Stimulated activated memory B cell treated with anti-CD40 and anti-IgM and Interleukin-4, amounts not matched to agents 10 μg/mL and 1 μg/mL and 100 μg/mL, for 72 hours (primary cell): ENCODE measurements at regions not wholly inside any gene's neighbourhood (a gene's known extent, or its start where the extent isn't known, plus 50 kb on each side); places are given as distances from the start of the nearest gene placed in this dataset.

Experiments
- ATAC-seq: fragments of 150-1000 bp; cut with Tn5 transposase; 2 replicates; pipeline ENCODE4 v1.10.0; 2021
- H3K27ac Mint-ChIP-seq: one replicate; pipeline ENCODE4 v1.8.0; 2022; ENCODE audit warnings: mild to moderate bottlenecking, mixed read lengths
- H3K27me3 Mint-ChIP-seq: one replicate; pipeline ENCODE4 v1.8.0; 2022; ENCODE audit warnings: mixed read lengths
- H3K36me3 Mint-ChIP-seq: one replicate; pipeline ENCODE4 v1.8.0; 2022; ENCODE audit warnings: mixed read lengths
- H3K4me1 Mint-ChIP-seq: one replicate; pipeline ENCODE4 v1.8.0; 2022; ENCODE audit warnings: mixed read lengths
- H3K4me3 Mint-ChIP-seq: one replicate; pipeline ENCODE4 v1.8.0; 2022; ENCODE audit warnings: mild to moderate bottlenecking, moderate library complexity, mixed read lengths
- H3K9me3 Mint-ChIP-seq: one replicate; pipeline ENCODE4 v1.8.0; 2022; ENCODE audit warnings: mixed read lengths

DNA sequence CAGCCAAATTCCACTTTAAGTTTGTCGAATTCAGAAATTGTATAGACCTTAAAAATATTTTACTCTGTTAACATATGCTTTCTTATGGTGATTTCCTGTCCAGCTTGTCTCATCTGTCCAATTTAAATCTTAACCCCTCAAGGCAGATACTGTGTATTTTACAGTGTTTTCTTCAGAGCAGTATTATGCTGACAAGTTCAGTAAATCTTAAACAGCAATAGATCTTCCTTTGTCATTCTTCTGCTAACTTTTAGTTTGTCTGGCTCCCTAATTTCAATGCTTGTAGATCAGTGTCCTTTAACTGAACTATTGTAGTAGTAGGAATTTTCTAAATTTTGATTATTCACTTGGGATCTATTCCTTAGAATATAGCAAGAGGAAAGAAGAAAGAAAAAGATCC lies 52.8 kb upstream of the MEIS1 start:
- Mint-ChIP-seq H3K27me3 (no peaks in the 10 kb centered on the region), H3K36me3 (no peaks in the 10 kb centered on the region), H3K4me1 (no peaks in the 10 kb centered on the region), H3K9me3 (no peaks in the 10 kb centered on the region), H3K4me3 (no peak overlapping the region), H3K27ac (no peak overlapping the region)
- ATAC-seq, result no peak

DNA sequence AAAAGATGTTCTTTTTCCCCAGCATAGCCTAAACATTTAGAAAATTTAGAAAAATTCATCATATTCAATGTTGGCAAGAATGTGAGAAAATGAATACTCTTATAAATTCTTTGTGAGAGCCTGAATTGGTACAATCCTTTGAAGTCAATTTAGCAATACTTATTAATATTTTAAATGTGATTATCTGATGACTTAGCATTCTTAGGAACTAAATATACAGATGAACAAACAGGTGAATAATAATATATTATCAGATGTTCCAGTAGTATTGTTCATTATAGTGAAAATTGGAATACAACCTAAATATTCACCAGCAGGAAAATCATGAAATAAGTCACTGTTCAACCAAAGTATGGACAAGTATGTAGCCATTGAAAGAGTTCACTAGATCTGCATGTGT lies 55.5 kb upstream of the MEIS1 start:
- no peaks in the 10 kb centered on the region for H3K27me3 Mint-ChIP-seq
- no peak overlapping the region for H3K4me3 Mint-ChIP-seq
- H3K36me3 Mint-ChIP-seq, result no peaks in the 10 kb centered on the region
- no peak for ATAC-seq
- H3K9me3 Mint-ChIP-seq, result no peaks in the 10 kb centered on the region
- H3K4me1 Mint-ChIP-seq, result no peaks in the 10 kb centered on the region
- H3K27ac Mint-ChIP-seq, result no peak overlapping the region

DNA sequence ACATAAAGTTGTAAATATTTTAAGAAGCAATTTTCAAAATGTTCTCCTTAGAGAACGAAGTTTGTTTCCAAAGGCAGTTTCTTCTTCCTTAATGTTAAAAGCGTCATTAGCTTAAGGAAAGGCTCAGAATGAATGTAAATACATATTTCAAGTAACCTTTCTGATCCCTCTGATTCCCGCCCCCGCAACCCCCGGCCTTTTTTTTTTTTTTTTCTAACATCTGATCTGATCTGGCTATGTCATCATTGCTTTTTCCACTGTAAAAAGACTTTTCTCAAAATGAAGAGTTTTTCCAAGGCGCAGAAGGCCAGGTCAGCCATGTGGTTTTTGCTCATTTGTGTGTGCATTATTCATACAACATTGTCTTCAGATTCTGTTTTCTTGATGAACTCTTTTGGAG lies 57.1 kb upstream of the MEIS1 start:
- no peaks in the 10 kb centered on the region for H3K4me1 Mint-ChIP-seq
- no peak overlapping the region for H3K27ac Mint-ChIP-seq
- no peak overlapping the region for H3K4me3 Mint-ChIP-seq
- H3K9me3 Mint-ChIP-seq, result no peaks in the 10 kb centered on the region
- peaks cover 7% of the 10 kb centered on the region for H3K27me3 Mint-ChIP-seq
- ATAC-seq, result no peak
- H3K36me3 Mint-ChIP-seq, result no peaks in the 10 kb centered on the region

DNA sequence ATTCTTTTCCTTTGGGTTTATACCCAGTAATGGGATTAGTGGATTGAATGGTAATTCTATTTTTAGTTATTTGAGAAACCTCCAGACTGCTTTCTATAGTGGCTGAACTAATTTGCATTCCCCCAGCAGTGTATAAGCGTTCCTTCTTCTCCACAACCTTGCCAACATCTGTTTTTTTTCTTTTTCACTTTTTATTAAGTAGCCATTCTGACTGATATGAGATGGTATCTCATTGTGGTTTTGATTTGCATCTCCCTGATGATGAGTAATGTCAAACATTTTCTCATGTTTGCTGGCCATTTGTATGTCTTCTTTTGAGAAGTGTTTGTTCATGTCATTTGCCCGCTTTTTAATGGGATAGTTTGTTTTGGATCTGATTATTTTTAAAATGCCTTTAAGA lies 64.1 kb upstream of the MEIS1 start:
- no peaks in the 10 kb centered on the region for H3K4me1 Mint-ChIP-seq
- peaks cover 3% of the 10 kb centered on the region for H3K9me3 Mint-ChIP-seq

DNA sequence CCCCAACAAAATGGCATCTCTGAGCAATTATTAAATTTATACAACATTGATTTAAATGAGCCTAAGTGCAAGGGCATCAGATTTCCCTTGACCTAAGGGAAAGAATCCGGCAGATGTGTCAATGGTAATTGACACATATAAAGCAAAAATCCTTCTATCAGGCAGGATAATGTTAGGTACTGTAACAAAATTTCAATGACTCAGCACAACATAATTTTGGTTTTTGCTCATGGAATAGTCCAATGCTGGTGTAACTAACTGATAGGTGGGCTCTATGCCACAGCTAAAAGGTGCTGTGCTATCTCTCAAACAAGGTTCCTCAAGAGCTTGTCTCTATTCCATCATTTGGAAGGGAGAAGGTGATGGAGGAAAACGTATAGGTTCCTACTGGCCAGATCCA lies 68.3 kb upstream of the MEIS1 start:
- Mint-ChIP-seq H3K27me3 (peaks cover 8% of the 10 kb centered on the region), H3K9me3 (peaks cover 3% of the 10 kb centered on the region), H3K4me1 (no peaks in the 10 kb centered on the region), H3K27ac (no peak overlapping the region), H3K4me3 (no peak overlapping the region), H3K36me3 (no peaks in the 10 kb centered on the region)
- no peak for ATAC-seq

More for the DNA sequence above, 64.1 kb upstream of the MEIS1 start:
- Mint-ChIP-seq H3K27me3 (peaks cover 18% of the 10 kb centered on the region), H3K36me3 (no peaks in the 10 kb centered on the region), H3K27ac (no peak overlapping the region), H3K4me3 (no peak overlapping the region)
- no peak for ATAC-seq

DNA sequence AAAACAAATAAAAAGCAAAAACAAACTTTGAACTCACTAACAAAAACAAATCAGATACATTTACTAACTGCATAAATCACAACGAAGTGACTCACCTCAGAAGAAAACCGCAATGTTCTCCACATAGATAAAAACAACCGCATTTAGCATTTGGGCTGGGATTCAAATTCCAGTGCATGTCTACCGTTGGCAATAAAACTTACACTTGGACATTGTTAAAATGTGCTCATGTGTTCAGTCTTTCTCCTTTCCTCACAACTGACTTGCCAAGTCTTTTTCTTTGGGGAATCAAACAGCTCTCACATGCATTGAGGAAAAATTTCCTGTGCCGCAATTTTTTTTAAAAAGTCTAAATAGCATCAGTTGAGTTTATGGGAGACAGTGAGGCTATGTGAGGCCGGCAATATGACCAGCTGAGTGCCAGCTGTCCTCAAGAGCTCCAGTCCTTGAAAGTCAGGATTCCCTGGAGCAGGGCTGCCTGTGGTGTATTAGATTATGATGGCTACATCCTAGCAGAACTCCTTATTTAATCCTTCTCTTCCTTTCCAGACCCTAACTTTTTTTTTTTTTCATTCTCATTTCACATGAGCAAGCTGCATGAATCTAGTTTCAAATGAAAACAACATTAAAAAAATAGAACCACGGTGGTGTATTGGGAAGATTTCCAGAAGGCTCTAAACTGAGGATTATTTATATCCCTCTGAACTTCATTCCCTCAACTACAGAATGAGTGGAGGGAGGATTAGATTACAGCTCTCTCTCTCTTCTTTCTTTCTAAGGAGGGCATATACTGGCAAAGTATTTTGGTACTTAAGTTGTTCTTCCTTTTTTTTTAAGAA lies 70.2 kb upstream of the MEIS1 start:
- no peaks in the 10 kb centered on the region for H3K36me3 Mint-ChIP-seq
- no peaks in the 10 kb centered on the region for H3K27me3 Mint-ChIP-seq
- no peak overlapping the region for H3K27ac Mint-ChIP-seq
- H3K9me3 Mint-ChIP-seq, result no peaks in the 10 kb centered on the region
- H3K4me1 Mint-ChIP-seq, result no peaks in the 10 kb centered on the region
- H3K4me3 Mint-ChIP-seq, result no peak overlapping the region
- no peak for ATAC-seq

DNA sequence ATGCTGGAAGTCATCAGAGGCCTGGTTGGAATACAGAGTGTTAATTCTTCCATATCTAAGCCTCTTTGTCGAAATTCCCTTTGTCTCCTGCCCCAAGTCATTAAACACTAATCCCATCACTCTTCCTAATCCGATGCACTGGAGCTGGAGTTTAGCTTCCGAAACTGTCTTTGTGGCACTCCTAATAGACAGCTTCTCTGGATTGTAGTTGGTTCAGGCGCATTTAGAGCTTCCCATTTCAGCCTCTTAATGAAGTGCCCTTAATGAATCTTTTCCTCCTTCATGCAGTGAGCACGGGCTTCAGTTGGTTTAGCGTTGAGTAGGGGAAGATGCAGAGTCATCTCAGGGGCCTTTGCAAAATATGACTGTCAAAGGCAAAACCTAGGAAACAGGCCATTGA lies 72.2 kb upstream of the MEIS1 start:
- no peak overlapping the region for H3K27ac Mint-ChIP-seq
- no peak for ATAC-seq
- peaks cover 4% of the 10 kb centered on the region for H3K9me3 Mint-ChIP-seq
- no peaks in the 10 kb centered on the region for H3K27me3 Mint-ChIP-seq
- H3K4me3 Mint-ChIP-seq, result no peak overlapping the region
- H3K4me1 Mint-ChIP-seq, result no peaks in the 10 kb centered on the region
- no peaks in the 10 kb centered on the region for H3K36me3 Mint-ChIP-seq

DNA sequence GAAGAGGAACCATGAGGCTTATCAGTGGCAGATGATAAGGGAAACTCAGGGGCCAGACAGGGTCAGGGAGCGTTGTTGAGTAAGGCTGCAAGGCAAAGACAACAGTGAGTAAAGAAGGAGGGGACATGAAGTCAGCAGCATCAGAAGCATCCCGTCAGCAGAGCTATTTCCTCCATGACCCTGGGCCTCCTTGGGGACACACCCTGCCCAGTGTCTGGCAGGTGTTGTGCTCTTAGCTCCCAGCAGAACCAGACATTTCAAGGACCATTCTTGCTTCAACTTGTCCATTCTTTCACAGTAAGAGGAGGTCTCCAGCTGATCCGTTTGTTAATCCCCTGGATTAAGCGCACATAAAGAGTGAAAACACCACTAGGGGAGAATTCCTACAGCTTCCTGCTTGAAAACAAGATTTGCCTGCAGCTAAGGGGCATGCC lies 88.7 kb upstream of the MEIS1 start:
- H3K9me3 Mint-ChIP-seq, result peaks cover 6% of the 10 kb centered on the region
- H3K27me3 Mint-ChIP-seq, result no peaks in the 10 kb centered on the region
- H3K36me3 Mint-ChIP-seq, result no peaks in the 10 kb centered on the region
- no peak overlapping the region for H3K4me3 Mint-ChIP-seq
- no peaks in the 10 kb centered on the region for H3K4me1 Mint-ChIP-seq
- ATAC-seq, result no peak
- H3K27ac Mint-ChIP-seq, result no peak overlapping the region

DNA sequence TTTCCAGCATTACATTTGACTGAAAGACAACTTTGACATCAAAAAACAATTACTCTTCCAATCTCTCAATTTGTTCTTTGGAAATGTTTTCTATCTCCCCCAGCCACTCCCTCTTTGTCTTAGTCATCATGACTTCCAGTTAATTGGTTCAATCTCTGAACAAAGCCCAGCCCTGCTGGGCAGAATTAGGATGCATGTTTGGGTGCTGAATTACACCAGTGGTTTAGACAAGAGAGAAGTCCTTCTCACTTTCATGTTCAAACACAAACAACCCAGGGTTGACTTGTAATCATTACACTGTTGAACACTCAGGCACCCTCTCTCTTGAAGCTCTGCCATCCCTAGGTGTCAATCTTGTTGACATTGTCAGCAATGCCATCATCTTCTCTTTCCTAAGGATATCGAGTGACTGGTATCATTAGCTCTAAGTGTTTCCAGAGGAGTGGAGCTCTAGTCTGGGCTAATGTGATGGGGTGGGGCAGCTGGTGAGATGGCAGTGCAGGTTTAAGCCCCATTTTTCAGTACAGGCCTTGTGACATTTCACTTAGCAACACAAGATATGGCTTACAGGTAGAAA lies 90.8 kb upstream of the MEIS1 start:
- H3K27me3 Mint-ChIP-seq, result no peaks in the 10 kb centered on the region
- no peak for ATAC-seq
- no peaks in the 10 kb centered on the region for H3K36me3 Mint-ChIP-seq
- H3K4me3 Mint-ChIP-seq, result no peak overlapping the region
- H3K9me3 Mint-ChIP-seq, result peaks cover 6% of the 10 kb centered on the region
- no peaks in the 10 kb centered on the region for H3K4me1 Mint-ChIP-seq
- no peak overlapping the region for H3K27ac Mint-ChIP-seq

DNA sequence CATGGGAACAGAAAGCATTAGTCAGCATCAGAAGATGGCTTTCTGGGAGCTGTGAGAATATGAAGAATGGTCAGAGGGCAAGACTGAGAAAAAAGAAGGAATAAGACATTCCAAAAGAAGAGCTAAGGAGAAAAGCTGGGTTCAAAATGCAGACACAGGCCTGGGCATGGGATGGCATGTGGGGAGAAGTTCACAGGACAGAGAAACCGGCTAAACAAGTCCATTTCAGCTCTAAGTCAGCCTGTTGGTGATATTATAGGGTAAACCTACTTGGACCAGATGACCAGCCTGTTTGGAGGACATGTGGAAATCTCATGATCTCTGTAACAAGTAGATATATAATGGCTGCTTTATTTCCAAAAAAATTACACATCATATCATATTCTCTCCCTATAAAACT lies 91.7 kb upstream of the MEIS1 start:
- Mint-ChIP-seq H3K4me3 (no peak overlapping the region), H3K4me1 (no peaks in the 10 kb centered on the region), H3K9me3 (peaks cover 3% of the 10 kb centered on the region), H3K27ac (no peak overlapping the region), H3K27me3 (no peaks in the 10 kb centered on the region), H3K36me3 (no peaks in the 10 kb centered on the region)
- no peak for ATAC-seq

DNA sequence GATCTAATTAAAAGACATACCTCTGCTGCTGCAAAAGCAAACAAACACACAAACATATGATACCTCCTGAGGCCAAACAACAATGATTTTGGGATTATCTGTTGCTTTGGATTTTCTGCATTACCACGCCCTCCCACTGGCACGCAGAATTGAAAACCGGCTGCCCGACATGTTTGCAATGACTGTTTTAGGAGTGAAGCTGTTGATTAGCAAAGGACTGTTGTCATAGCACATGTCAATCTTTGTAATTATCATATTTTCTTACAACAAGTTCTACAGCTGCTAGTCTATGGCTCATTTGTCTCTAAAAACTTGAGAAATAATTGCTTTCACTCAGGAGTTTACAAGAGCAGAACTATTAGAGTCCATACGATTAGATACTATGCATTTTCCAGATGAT lies 94.4 kb upstream of the MEIS1 start:
- Mint-ChIP-seq H3K27ac (no peak overlapping the region), H3K36me3 (no peaks in the 10 kb centered on the region), H3K4me3 (no peak overlapping the region), H3K4me1 (no peaks in the 10 kb centered on the region), H3K27me3 (no peaks in the 10 kb centered on the region), H3K9me3 (peaks cover 3% of the 10 kb centered on the region)
- ATAC-seq, result no peak

DNA sequence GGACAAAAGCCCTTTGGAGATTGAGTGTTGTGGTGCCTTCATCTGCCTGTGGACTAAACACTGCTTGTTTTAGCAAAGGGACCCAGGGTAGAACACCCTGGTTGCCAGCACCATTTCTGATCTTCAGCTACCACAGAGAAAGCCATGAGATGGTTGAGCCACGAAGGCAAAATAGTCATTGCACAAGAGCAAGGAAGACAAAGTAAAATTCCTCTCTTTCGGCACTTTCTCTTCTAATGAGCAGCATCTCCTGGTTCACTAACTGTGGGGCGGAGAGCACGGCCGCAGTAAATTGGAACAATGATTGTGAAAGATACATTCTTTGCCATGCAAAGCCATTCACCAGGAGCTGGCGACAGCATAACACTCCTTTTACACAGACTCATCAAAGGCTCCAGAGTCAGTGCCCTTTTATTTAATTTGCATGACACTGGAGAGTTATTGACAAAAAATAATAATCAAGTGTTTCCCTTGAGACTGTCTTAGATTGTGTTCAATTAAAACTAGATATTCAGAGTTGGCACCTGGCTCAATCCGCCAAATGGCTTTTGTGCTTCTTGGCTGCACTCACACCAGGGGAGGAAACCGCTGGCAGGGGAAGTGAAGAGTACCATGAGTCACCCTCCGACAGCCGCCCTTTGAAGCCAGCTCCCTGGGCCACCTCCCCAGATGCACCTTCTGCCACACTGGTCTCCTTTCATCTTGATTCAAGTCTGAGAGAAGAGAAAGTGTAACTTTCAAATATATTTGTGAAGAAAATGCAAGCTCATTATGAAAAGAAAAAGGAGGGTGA lies 100.5 kb upstream of the MEIS1 start:
- no peak for ATAC-seq
- Mint-ChIP-seq H3K9me3 (no peaks in the 10 kb centered on the region), H3K4me1 (no peaks in the 10 kb centered on the region), H3K4me3 (no peak overlapping the region), H3K27me3 (no peaks in the 10 kb centered on the region), H3K36me3 (no peaks in the 10 kb centered on the region), H3K27ac (no peak overlapping the region)

DNA sequence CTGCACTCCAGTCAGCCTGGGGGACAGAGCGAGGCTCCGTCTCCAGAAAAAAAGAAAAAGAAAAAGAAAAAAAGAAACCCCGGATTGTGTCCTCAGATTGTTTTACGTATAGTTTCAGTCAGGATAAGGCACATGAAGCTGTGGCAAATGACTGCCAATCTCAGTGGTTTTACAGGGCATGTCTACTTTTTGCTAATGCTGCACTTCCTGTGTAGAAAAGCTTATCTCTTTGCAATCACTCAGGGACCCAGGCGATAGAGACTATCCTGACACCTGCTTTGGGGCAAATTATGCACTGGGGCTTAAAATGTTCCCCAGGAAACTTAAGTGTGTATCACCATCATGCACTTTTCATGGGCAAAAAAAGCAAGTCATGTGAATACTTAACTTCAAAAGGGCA lies 103.7 kb upstream of the MEIS1 start:
- no peak for ATAC-seq
- no peaks in the 10 kb centered on the region for H3K4me1 Mint-ChIP-seq
- no peaks in the 10 kb centered on the region for H3K9me3 Mint-ChIP-seq
- no peaks in the 10 kb centered on the region for H3K36me3 Mint-ChIP-seq
- no peak overlapping the region for H3K4me3 Mint-ChIP-seq
- no peaks in the 10 kb centered on the region for H3K27me3 Mint-ChIP-seq
- H3K27ac Mint-ChIP-seq, result no peak overlapping the region

DNA sequence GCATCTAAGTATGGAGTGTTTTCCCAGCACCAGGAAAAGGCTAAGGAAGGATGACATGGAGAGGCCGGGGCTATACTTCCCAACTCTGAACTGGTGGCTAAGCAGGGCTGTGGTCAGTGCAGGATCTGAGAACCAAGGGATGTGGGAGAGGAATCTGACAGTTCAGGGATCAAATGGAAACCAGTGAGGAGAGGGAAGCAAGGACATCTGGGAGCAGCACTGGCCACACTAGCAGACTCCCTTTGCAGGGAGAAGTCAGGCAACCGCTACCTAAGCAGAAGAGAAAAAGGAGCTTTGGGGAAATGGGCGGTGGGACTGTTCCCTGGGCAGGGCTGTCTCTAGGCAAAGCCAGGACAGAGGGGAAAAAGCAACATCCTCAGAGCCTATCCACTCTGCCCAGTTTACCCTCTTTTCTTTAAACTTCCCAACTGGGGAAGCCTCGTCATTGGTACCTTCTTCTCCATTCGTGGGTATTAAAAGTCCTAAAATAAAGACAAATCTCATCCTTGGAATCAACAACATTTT lies 105.8 kb upstream of the MEIS1 start:
- Mint-ChIP-seq H3K27me3 (no peaks in the 10 kb centered on the region), H3K36me3 (no peaks in the 10 kb centered on the region), H3K27ac (no peak overlapping the region), H3K9me3 (no peaks in the 10 kb centered on the region), H3K4me3 (no peak overlapping the region), H3K4me1 (no peaks in the 10 kb centered on the region)
- no peak for ATAC-seq

DNA sequence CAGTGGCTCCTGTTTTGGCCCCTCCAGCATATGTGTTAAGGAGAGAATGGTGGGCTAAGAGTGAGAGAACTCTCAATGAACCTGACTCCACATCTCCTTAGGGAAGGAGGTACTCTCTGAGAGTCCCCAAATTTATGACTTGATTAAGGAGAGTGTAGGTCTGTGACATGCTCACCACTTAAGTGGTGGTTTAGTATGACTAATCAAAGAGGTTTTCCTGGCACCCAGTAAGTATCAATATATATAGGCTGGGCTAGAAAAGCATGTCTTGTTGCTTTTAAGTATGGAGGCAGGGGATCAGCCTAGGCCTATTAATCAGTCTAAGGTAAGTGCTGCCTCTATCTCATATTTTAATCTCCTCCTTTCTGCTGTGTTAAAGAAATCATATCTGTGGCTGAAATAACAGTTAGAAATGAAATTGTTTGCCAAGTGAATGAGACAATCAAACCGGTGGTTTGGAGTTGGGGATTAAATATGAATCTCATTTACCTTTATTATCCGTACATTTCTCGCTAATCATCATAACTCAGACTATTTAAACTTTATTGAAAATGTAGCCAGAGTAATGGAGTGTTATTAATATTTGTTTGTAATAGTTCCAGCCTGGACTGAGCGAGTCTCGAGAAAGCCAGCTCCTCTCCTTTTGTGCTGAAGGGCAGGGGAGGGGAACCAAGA lies 107.7 kb upstream of the MEIS1 start:
- no peak overlapping the region for H3K4me3 Mint-ChIP-seq
- H3K27ac Mint-ChIP-seq, result no peak overlapping the region
- no peak for ATAC-seq
- H3K4me1 Mint-ChIP-seq, result no peaks in the 10 kb centered on the region
- no peaks in the 10 kb centered on the region for H3K9me3 Mint-ChIP-seq
- no peaks in the 10 kb centered on the region for H3K27me3 Mint-ChIP-seq
- no peaks in the 10 kb centered on the region for H3K36me3 Mint-ChIP-seq
